Mucosa of gallbladder (tissue), 1 donor: ENCODE measurements at regions not wholly inside any gene's neighbourhood (a gene's known extent, or its start where the extent isn't known, plus 50 kb on each side); places are given as distances from the start of the nearest gene placed in this dataset.

Experiments
- DNase-seq: peaks from one replicate; pipeline ENCODE4 v3.0.0-alpha.2; 2020; ENCODE audit warnings: low spot score
- donor health status: DM: no; HTN: no; CAD: no.

- DNase-seq, result no peak
These were observed 288.3 kb upstream of the NR4A3 start for GRCh38 chr9:99533421-99533820.

DNA sequence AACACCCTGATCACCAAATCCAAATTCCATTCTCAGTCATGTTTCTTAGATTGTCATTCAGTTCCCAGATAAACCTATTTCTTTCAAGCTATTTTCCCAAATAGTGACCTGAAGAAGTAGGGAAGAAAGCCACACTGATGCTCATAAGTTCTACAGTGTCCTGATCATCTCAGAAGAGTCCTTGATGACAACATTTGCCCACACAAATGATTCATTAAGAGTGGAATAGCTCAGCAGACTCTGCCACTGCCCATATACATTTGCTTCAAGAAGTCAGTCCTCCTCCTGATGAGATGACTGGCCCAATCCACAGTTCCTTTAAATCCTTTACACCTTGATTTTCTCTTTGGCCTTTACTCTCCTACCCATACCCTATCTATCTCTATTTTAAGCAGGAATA lies 283.7 kb upstream of the NR4A3 start:
- DNase-seq, result no peak

DNA sequence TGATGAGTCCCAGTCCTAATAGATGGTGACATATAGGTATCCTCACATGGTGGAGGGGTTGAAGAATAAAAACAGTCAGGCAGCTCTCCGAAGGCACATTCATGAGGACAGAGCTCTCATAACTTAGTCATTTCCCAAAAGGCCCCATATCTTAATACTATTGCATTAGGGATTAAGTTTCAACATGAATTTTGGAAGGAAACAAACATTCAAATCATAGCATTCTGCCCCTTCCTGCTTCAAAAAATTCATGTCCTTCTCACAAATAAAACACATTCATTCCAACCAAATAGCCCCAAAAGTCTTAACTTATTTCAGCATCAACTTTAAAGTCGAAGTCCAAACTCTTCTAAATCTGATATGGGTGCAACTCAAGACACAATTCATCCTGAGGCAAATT lies 277.2 kb upstream of the NR4A3 start:
- DNase-seq, result no peak

DNA sequence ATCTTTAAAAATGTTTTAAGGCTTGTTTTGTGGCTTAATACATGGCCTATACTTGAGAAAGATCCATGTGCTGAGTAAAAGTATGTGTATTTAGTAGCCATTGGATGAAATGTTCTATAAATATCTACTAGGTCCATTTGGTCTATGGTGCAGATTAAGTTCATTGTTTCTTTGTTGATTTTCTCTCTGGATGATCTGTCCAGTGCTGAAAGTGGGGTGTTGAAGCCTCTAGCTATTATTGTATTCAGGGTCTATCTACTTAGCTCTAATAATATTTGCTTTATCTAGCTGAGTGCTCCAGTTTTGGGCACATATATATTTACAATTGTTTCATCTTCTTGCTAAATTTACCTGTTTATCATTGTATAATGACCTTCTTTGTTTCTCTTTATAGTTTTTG lies 272.2 kb upstream of the NR4A3 start:
- no peak for DNase-seq

GRCh38 chr9:99555792-99556191 lies 265.9 kb upstream of the NR4A3 start:
- no peak for DNase-seq

- no peak for DNase-seq
These were observed 264.7 kb upstream of the NR4A3 start for GRCh38 chr9:99556998-99557397.

DNA sequence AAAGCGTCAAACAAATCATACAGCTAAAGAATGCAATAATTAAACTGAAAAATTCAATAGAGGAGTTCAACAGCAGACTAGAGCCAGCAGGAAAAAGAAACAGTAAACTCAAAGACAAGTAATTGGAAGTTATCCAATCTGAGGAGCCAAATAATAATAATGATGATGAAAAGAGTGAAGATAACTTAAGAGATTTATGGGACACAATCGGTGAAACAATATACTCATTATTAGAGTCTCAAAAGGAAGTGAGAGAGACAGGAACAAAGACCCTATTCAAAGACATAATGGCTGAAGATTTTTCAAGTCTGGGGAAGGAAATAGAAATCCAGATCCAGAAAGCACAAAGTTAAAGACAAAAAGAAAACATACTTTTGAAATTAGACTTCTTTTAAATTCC lies 263.9 kb upstream of the NR4A3 start:
- no peak for DNase-seq

- no peak for DNase-seq
These were observed 261.9 kb upstream of the NR4A3 start for GRCh38 chr9:99559776-99560175.

GRCh38 chr9:99560561-99560960 lies 261.1 kb upstream of the NR4A3 start:
- DNase-seq, result no peak

DNA sequence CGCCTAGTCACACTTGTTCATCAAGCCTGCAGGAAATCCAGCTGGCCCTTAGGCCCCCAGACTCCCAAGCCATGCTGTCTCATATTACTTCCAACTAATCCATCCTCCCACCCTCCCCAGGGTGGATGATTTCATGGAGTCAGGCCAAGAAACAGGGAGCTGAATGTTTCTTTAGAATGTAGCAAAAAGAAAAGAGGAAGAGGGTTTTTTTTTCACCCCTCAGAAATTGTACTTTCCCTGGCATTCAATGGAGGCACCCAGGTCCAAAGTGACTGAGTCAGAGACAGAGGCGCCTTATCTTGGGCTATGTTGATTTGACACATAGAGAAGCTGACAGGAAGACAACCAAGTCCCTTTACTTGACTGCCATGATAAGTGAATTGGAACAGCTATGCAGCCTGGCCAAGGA lies 260.2 kb upstream of the NR4A3 start:
- no peak for DNase-seq

DNA sequence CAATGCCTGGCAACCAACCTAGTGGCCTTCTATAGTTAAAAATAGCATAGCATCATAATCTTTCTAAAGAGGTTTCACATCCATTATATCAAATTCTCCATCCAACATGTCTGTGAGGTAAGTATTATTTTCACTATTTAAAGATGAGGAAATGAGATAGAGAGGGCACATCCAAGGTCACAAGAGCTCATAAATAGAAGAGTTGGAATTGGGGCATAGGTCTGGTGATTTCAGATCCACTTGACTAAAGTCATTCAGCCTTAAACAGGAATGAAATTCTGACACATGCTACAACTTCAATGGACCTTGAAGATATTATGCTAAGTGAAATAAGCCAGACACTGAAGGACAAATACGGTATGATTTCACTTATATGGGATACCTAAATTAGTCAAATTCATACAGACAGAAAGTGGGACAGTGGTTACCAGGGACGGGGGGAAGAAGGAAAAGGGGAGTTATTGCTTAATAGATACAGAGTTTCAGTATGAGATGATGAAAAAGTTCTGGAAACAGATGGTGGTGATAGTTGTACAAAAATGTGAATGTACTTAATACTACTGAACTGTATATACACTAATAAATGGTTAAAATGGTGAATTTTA lies 259.6 kb upstream of the NR4A3 start:
- no peak for DNase-seq

DNA sequence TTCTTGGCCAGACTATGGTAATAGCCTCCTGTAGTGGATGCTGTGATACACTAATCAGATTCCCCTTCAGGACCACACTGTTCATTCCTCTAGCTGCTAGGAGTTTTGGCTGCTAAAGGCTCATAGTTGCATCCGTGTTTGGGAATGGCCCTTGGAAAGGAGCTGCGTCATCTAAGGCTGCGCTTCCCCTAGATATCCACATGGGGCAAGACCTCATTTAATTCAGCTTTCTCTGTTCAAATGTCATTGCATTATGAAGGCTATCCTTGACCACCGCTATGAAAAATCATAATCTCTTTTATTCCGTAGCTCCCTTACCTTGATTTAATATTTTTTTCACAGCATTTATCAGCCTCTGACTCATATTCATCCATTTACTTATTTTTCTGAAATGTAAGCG lies 258.3 kb upstream of the NR4A3 start:
- no peak for DNase-seq

- no peak for DNase-seq
These were observed 256.5 kb upstream of the NR4A3 start for GRCh38 chr9:99565203-99565602.

GRCh38 chr9:99567436-99567835 lies 254.2 kb upstream of the NR4A3 start:
- no peak for DNase-seq

DNA sequence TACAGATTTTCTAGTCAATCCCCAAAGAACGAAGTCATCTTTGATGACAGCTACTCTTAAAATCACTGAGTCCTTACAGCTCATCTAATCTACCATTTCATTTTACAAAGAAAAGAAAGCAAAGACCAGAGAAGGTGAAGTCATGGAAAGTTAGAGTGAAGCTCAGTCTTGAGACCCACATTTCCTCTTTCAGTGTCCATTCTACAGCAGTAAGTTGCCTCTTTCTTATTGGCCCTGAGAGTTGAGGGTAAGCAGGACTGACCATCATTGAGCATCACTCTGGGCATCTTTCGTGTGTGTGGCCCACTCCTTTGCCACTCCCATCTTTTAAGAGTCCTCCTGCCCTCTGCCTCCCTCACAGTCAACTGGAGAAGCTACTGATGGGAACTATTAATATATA lies 251.8 kb upstream of the NR4A3 start:
- no peak for DNase-seq

- DNase-seq, result no peak
These were observed 249.1 kb upstream of the NR4A3 start for GRCh38 chr9:99572567-99572966.

DNA sequence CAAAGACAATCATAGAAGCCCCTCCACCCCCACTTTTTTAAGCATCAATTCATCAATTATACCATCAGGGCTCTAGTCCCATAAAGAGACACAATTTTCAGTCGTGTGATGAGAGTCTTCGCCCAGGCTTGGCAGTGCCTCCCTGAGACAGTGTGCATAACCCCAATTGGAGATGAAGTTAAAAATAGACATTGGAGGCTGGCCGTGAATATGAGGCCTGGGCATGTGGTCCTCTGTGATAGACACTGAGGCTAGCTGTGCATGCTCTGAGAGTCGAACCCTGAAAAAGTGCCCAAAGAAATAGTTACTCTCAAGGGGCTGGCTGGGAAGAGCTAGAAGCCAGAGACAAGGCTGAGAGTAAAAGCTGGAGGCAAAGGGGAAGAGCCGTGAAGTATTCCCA lies 248.6 kb upstream of the NR4A3 start:
- DNase-seq, result no peak

DNA sequence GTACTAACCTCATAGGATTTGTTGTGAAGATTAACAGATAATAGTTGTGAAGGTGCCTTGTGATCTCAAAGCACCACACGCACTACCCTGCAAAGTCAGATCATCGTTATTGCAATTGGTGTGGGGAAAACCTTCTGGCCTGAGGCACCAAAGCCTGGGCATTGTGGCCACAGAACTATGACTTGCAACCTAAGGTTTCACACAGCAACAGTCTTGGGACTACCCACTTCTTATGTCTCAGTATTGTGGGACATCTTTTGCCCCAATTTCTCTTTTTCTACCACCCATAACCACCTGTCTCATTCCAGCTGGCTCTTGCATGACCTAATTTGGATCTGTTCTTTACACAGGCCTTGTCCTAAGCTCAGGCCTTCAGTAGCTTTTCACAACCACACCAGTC lies 247.8 kb upstream of the NR4A3 start:
- no peak for DNase-seq

DNA sequence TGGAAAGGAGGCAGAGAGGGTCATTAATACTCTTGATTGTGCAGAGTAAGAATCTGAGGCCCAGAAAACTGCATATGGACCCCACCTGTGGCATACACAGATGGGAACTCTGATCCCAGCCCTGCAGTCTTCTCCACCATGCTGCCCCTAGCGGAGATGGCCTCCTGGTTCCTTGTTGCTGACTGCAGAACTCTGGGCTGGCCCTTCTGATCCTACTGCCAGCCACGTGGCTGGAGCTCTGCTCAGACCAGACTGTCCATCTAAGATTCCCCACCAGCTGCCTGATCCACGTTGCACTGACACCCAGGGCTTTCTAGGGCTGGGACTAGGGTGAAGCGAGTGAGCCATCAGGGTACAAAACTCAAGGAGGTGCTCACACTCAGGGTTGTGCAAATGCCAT lies 245.7 kb upstream of the NR4A3 start:
- no peak for DNase-seq

GRCh38 chr9:99576876-99577275 lies 244.8 kb upstream of the NR4A3 start:
- DNase-seq, result no peak

- DNase-seq, result no peak
These were observed 244.3 kb upstream of the NR4A3 start for GRCh38 chr9:99577351-99577750.

DNA sequence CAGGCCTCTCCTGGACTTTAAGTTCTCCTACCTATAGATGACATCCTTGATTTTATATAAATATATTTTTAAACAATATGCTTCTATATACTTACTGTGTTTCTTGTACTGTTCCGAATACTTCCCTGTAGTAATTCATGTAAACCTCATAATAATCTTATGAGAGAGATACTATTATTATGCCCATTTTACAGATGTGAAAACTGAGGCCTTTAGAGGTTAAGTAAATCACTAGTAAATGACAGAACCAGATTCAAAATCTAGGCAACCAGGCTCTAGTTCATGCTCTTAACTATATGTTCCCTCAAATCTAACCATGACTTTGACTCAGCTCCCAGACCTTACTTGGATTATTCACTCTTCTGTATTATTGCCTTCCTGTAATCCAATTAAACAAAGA lies 243.0 kb upstream of the NR4A3 start:
- DNase-seq, result no peak

- no peak for DNase-seq
These were observed 241.7 kb upstream of the NR4A3 start for GRCh38 chr9:99579964-99580363.

GRCh38 chr9:99582814-99583213 lies 238.9 kb upstream of the NR4A3 start:
- no peak for DNase-seq

GRCh38 chr9:99588299-99588698 lies 233.4 kb upstream of the NR4A3 start:
- no peak for DNase-seq
